H1 (cell line): ENCODE measurements at regions not wholly inside any gene's neighbourhood (a gene's known extent, or its start where the extent isn't known, plus 50 kb on each side); places are given as distances from the start of the nearest gene placed in this dataset.

Source experiments
- BACH1 ChIP-seq: IDR thresholded peaks from 2 replicates; pipeline ENCODE4 v1.6.1; 2012; ENCODE audit warnings: low read length, improper control_type of control experiment
- CHD1 ChIP-seq: IDR thresholded peaks from 2 replicates; pipeline ENCODE4 v1.6.1; 2012; ENCODE audit warnings: low read depth, low read length, improper control_type of control experiment
- CREB1 ChIP-seq: IDR thresholded peaks from 2 replicates; pipeline ENCODE4 v1.6.1; 2012; ENCODE audit warnings: inconsistent platforms
- CTCF ChIP-seq, 3 experiments: IDR thresholded peaks; 1 replicate in 2 of 3; 2 replicates in 1 of 3; pipeline versions ENCODE4 v1.5.1 to v1.6.1; 2011; ENCODE audit warnings: low read length in 3 of 3, mild to moderate bottlenecking in 3 of 3, inconsistent platforms in 2 of 3, low read depth in 1 of 3, moderate library complexity in 1 of 3; ENCODE audit not compliant: insufficient read depth in 1 of 3; ENCODE audit errors: control extremely low read depth in 1 of 3
- EP300 ChIP-seq, 2 experiments: IDR thresholded peaks; 1 replicate in 1 of 2; 2 replicates in 1 of 2; pipeline ENCODE4 v1.6.1; 2011 to 2012; ENCODE audit warnings: low read depth in 2 of 2, low read length in 2 of 2, mild to moderate bottlenecking in 2 of 2, borderline replicate concordance in 1 of 2, inconsistent platforms in 1 of 2, moderate library complexity in 1 of 2
- HDAC6 ChIP-seq: IDR thresholded peaks from one replicate; pipeline ENCODE4 v1.7.1; 2012; ENCODE audit warnings: low read depth, mild to moderate bottlenecking, inconsistent platforms, low read length, moderate library complexity
- JUN ChIP-seq: IDR thresholded peaks from 2 replicates; pipeline ENCODE4 v1.6.1; 2011; ENCODE audit warnings: low read depth, mild to moderate bottlenecking, improper control_type of control experiment, low read length
- POLR2A ChIP-seq, 2 experiments: IDR thresholded peaks; 1 replicate in 1 of 2; 2 replicates in 1 of 2; pipeline ENCODE4 v1.6.1; 2011; ENCODE audit warnings: low read depth in 2 of 2, low read length in 2 of 2, mild to moderate bottlenecking in 2 of 2; ENCODE audit errors: control extremely low read depth in 1 of 2
- TAF1 ChIP-seq: IDR thresholded peaks from 2 replicates; pipeline ENCODE4 v1.6.1; 2011; ENCODE audit warnings: mild to moderate bottlenecking, low read depth, low read length

DNA sequence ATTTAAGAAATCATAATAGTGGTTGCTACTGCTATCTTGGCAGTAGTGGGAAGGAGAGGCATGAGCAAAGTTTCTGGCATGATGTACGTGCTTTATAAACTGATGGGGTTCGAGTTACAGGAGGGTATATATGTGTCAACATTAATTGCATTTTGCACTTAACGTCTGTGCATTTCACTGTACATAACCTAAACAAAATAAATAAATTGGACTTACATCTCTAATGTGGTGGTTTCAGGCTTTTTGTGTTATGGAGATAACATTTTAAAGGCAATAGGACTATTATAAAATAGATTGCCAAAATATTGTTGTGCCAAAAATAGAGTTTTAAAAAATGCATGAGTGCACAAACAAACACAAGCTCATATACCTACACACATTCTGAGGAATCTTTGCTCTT lies 1001.1 kb upstream of the GJE1 start:
- TF ChIP-seq CTCF (IDR thresholded peaks at IDR 0.05; ENCODE audit: control extremely low read depth in 1 of 3, insufficient read depth in 1 of 3, low read depth in 1 of 3, low read length in 3 of 3) (no peak), BACH1 (no peak), TAF1 (no peak), POLR2A (IDR thresholded peaks at IDR 0.05; ENCODE audit: control extremely low read depth in 1 of 2, low read depth in 2 of 2, low read length in 2 of 2) (no peak), EP300 (IDR thresholded peaks at IDR 0.05; ENCODE audit: borderline replicate concordance in 1 of 2, low read depth in 2 of 2, low read length in 2 of 2) (no peak), HDAC6 (no peak), CHD1 (no peak), JUN (no peak), CREB1 (no peak)
